ENCODE measurements at regions not wholly inside any gene's neighbourhood (a gene's known extent, or its start where the extent isn't known, plus 50 kb on each side); places are given as distances from the start of the nearest gene placed in this dataset.
"Not testable (repeated sequence)": the region's sequence is repeated elsewhere in the genome, so short reads cannot be mapped to it uniquely, and the experiment has no call there.

DNA sequence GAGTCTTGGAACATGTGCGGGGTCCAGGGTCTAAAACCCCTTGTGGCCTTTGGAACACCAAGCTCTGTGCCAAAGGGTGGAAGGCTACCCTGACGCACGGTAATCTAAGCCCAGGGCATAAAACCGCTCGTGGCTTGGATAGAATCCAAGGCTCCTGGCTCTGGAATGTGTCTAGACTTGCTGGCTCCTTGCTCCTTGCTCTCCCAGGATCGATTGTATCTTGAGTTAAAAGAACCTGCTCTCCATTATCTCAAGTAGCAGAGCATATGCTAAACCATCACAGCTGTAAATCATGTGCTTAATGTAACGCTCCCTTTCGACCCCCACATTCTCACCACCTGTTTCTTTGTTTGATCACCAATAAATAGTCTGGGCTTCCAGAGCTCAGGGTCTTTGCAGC lies 50.3 kb downstream of the TLCD4 start:
- not testable (repeated sequence) for H3K4me3 ChIP-seq (ENCODE audit: low read length)
- peak; percentile 41 for DNase-seq (ENCODE audit: low read depth)

DNA sequence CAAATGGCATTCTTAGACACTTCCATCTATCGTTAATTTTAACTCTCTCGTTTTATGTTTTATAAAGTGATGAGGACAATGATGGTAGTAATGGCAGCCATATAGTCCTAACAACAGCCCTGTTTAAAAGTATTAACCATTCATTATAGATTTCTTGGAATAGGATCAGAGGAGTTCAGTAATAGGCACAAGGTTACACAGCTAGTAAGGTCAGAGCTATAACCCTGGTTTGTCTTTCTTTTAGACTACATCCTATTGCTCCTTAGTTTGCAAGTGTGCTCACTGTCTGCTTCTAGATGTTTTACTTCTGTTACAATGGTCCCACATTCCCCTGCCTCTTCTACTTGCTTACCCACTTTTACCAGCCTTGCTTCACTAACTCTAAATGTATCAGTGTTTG lies 50.9 kb downstream of the TLCD4 start:
- no peak for DNase-seq (ENCODE audit: low read depth)
- TF ChIP-seq CTCF (conservative IDR thresholded peaks at IDR 0.05; ENCODE audit: low read length): no peak
- no peak overlapping the region for H3K4me3 ChIP-seq (ENCODE audit: low read length)

GRCh38 chr1:95168761-95169351 lies 51.7 kb downstream of the TLCD4 start:
- no peak for TF ChIP-seq CTCF (conservative IDR thresholded peaks at IDR 0.05; ENCODE audit: low read length)
- H3K4me3 ChIP-seq (ENCODE audit: low read length): no peak overlapping the region
- DNase-seq (ENCODE audit: low read depth): no peak

- no peak for DNase-seq (ENCODE audit: low read depth)
- no peak for TF ChIP-seq CTCF (conservative IDR thresholded peaks at IDR 0.05; ENCODE audit: low read length)
- H3K4me3 ChIP-seq (ENCODE audit: low read length): no peak overlapping the region
These were observed 52.4 kb downstream of the TLCD4 start for GRCh38 chr1:95169548-95169947.

GRCh38 chr1:95171270-95172245 lies 54.4 kb downstream of the TLCD4 start:
- TF ChIP-seq CTCF (conservative IDR thresholded peaks at IDR 0.05; ENCODE audit: low read length): no peak
- H3K4me3 ChIP-seq (ENCODE audit: low read length): no peak overlapping the region

DNA sequence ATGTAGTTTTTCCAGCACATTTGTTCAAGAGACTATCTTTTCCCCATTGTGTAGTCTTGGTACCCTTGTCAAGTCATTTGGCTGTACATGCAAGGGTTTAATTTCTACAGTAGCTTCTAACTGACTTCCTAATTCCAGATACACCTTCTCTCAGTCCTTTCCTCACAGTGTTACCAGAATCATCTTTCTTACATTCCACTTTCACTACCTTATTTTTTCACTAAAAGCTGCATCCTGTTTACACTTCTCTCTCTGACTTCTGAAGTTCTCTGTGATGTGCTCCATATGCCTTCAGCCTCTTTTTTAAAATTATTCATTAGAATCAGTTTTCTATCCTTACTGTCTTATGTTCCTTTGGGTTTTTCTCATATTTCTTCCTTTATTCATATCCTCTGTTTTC lies 57.1 kb upstream of the RWDD3 start:
- no peak overlapping the region for H3K4me3 ChIP-seq (ENCODE audit: low read length)
- no peak for TF ChIP-seq CTCF (conservative IDR thresholded peaks at IDR 0.05; ENCODE audit: low read length)
- no peak for DNase-seq (ENCODE audit: low read depth)

More at GRCh38 chr1:95171270-95172245, 54.4 kb downstream of the TLCD4 start:
- no peak for DNase-seq (ENCODE audit: low read depth)

DNA sequence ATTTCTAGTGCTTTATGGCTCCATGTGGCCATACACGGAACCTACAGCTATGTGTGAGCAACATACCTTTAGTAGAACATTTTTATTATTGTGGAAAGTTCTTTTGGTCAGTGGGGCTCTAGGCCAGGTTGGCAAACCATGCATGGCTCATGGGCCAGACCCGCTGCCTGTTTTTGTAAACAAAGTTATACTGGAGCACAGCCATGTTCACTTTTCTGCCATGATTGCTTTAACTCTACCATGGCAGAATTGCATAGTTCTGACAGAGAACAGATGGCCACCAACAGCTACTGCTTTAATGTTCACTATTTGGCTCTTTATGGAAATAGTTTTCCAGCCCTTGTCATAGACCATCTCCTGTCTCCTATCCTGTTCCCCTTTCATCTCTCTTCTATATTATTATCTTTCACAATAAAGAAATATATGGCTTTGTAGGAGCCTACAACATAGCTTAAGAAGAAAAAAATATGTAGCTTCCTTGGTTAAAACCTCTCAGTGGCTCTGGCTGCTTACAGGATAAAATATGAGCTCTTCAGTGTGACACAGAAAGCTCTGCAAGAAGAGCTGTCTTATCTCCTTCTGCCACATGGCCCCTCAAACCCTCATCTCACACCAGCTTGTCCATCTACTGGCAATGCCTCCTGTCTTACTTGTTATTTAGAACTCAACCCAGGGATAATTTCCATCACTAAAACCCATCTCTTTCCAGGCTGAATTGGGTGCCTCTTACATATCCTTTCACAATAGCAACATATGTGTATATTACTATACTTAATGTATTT lies 54.6 kb upstream of the RWDD3 start:
- no peak for TF ChIP-seq CTCF (conservative IDR thresholded peaks at IDR 0.05; ENCODE audit: low read length)

More for the DNA sequence above, 54.6 kb upstream of the RWDD3 start:
- no peak overlapping the region for H3K4me3 ChIP-seq (ENCODE audit: low read length)
- no peak for DNase-seq (ENCODE audit: low read depth)

All from AG10803 (cell line).